GM19455 (cell line): ENCODE measurements at regions not wholly inside any gene's neighbourhood (a gene's known extent, or its start where the extent isn't known, plus 50 kb on each side); places are given as distances from the start of the nearest gene placed in this dataset.
"Not testable (repeated sequence)": the region's sequence is repeated elsewhere in the genome, so short reads cannot be mapped to it uniquely, and the experiment has no call there.

ENCODE experiments used
- ATAC-seq: cut with Tn5 transposase; IDR thresholded peaks from one replicate; pipeline ENCODE4 v1.9.1; 2021; ENCODE audit not compliant: unreplicated experiment

- ATAC-seq: no peak
Measured at GRCh38 chr21:14620152-14620551, 74.0 kb upstream of the SAMSN1 start.

GRCh38 chr21:14617871-14618270 is 71.8 kb upstream of the SAMSN1 start:
- ATAC-seq: no peak

- no peak for ATAC-seq
Measured at GRCh38 chr21:14617040-14617393, 70.9 kb upstream of the SAMSN1 start.

GRCh38 chr21:14616380-14617039 is 70.4 kb upstream of the SAMSN1 start:
- ATAC-seq: no peak

GRCh38 chr21:14615359-14615974 is 69.4 kb upstream of the SAMSN1 start:
- ATAC-seq: no peak

GRCh38 chr21:14614287-14614686 is 68.2 kb upstream of the SAMSN1 start:
- ATAC-seq: no peak

GRCh38 chr21:14613486-14614224 is 67.5 kb upstream of the SAMSN1 start:
- no peak for ATAC-seq

- ATAC-seq: not testable (repeated sequence)
Measured at GRCh38 chr21:14610119-14610518, 64.0 kb upstream of the SAMSN1 start.

- no peak for ATAC-seq
Measured at GRCh38 chr21:14609274-14609673, 63.2 kb upstream of the SAMSN1 start.

- no peak for ATAC-seq
Measured at GRCh38 chr21:14607262-14607661, 61.1 kb upstream of the SAMSN1 start.

- no peak for ATAC-seq
Measured at GRCh38 chr21:14603202-14603601, 57.1 kb upstream of the SAMSN1 start.

GRCh38 chr21:14602382-14602958 is 56.4 kb upstream of the SAMSN1 start:
- ATAC-seq: no peak

- ATAC-seq: no peak
Measured at GRCh38 chr21:14600569-14601297, 54.6 kb upstream of the SAMSN1 start.

GRCh38 chr21:14598065-14598464 is 52.0 kb upstream of the SAMSN1 start:
- no peak for ATAC-seq
